IMR-90 (cell line): ENCODE measurements at regions not wholly inside any gene's neighbourhood (a gene's known extent, or its start where the extent isn't known, plus 50 kb on each side); places are given as distances from the start of the nearest gene placed in this dataset.

ENCODE experiments used
- CEBPB ChIP-seq: IDR thresholded peaks from 2 replicates; pipeline ENCODE4 v1.6.1; 2012; ENCODE audit warnings: low read depth, low read length, improper control_type of control experiment
- CTCF ChIP-seq: conservative IDR thresholded peaks from 2 replicates; pipeline ENCODE4 v1.5.1; 2012; ENCODE audit warnings: mild to moderate bottlenecking, low read depth, low read length, improper control_type of control experiment
- FOS ChIP-seq: fragments of 150-350 bp; IDR thresholded peaks from 2 replicates; pipeline ENCODE4 v1.6.1; 2016; ENCODE audit warnings: low read depth, low read length
- MXI1 ChIP-seq: IDR thresholded peaks from 2 replicates; pipeline ENCODE4 v1.6.1; 2012; ENCODE audit warnings: low read depth, mild to moderate bottlenecking, low read length, moderate library complexity, borderline replicate concordance
- POLR2A ChIP-seq: IDR thresholded peaks from 2 replicates; pipeline ENCODE4 v1.6.1; 2012; ENCODE audit warnings: mild to moderate bottlenecking, low read depth, low read length
- RAD21 ChIP-seq: IDR thresholded peaks from 2 replicates; pipeline ENCODE4 v1.6.1; 2012; ENCODE audit warnings: low read length, improper control_type of control experiment
- RCOR1 ChIP-seq: IDR thresholded peaks from 2 replicates; pipeline ENCODE4 v1.6.1; 2012; ENCODE audit warnings: mild to moderate bottlenecking, low read length, improper control_type of control experiment; ENCODE audit not compliant: insufficient replicate concordance
- SMC3 ChIP-seq: fragments of 150-350 bp; IDR thresholded peaks from 2 replicates; pipeline ENCODE4 v1.6.1; 2016; ENCODE audit warnings: low read depth, mild to moderate bottlenecking, antibody characterized with exemption, low read length, moderate library complexity
- TF ChIP-seq, protein P1 (sequence below): fragments of 150-350 bp; IDR thresholded peaks from 2 replicates; pipeline ENCODE4 v1.6.1; 2017; ENCODE audit warnings: mild to moderate bottlenecking, antibody characterized with exemption, low read length, low read depth

- TF ChIP-seq CTCF (no peak), CEBPB (no peak), POLR2A (no peak), RCOR1 (no peak), MXI1 (no peak), FOS (no peak), SMC3 (no peak), RAD21 (no peak)
- TF ChIP-seq, protein P1, sequence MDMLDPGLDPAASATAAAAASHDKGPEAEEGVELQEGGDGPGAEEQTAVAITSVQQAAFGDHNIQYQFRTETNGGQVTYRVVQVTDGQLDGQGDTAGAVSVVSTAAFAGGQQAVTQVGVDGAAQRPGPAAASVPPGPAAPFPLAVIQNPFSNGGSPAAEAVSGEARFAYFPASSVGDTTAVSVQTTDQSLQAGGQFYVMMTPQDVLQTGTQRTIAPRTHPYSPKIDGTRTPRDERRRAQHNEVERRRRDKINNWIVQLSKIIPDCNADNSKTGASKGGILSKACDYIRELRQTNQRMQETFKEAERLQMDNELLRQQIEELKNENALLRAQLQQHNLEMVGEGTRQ: no peak
Measured at GRCh38 chr2:4417771-4418170, 714.4 kb downstream of the DCDC2C start.
